ENCODE measurements at regions not wholly inside any gene's neighbourhood (a gene's known extent, or its start where the extent isn't known, plus 50 kb on each side); places are given as distances from the start of the nearest gene placed in this dataset.

- intact Hi-C loops (cut with micrococcal nuclease; ENCODE audit: unreplicated experiment) = no loop called here
- no peak overlapping the region for H3K27ac Mint-ChIP-seq (ENCODE audit: unreplicated experiment)
- Histone ChIP-seq H3K36me3 (ENCODE audit: control insufficient read depth, insufficient read depth, low read length) (no peaks in the 10 kb centered on the region), H3K9me3 (0 out of 2 replicates have a peak, but pooled peaks cover 4% of the 10 kb centered on the region), H3K4me1 (no peaks in the 10 kb centered on the region), H3K27me3 (replicated peaks; ENCODE audit: control insufficient read depth, insufficient read depth, low read length) (no peaks in the 10 kb centered on the region), H3K4me3 (ENCODE audit: low read depth, low read length) (no peak overlapping the region)
- CTCF ChIA-PET = no interaction called here
- DNase-seq = no peak
- H3K36me3 Mint-ChIP-seq (ENCODE audit: insufficient read depth, unreplicated experiment) = no peaks in the 10 kb centered on the region
- H3K27me3 Mint-ChIP-seq (ENCODE audit: insufficient read depth, unreplicated experiment) = no peaks in the 10 kb centered on the region
- no peak overlapping the region for H3K4me3 Mint-ChIP-seq (ENCODE audit: unreplicated experiment)
- H3K9me3 Mint-ChIP-seq (ENCODE audit: unreplicated experiment) = peaks cover 19% of the 10 kb centered on the region
- POLR2A ChIA-PET = no interaction called here
- TF ChIP-seq CTCF (IDR thresholded peaks at IDR 0.05; ENCODE audit: insufficient read depth in 1 of 2, low read depth in 1 of 2, low read length in 1 of 2, severe bottlenecking in 1 of 2, unreplicated experiment in 1 of 2) = no peak
- no peaks in the 10 kb centered on the region for H3K4me1 Mint-ChIP-seq (ENCODE audit: low read depth, unreplicated experiment)
- no TSS peak for BruUV-seq (replicated peaks)
Measured at GRCh38 chr2:116490511-116491145, 1323.9 kb upstream of the DDX18 start.

GRCh38 chr2:116491292-116491691 is 1323.2 kb upstream of the DDX18 start:
- ChIA-PET POLR2A (no interaction called here), CTCF (no interaction called here)
- Histone ChIP-seq H3K9me3 (no peaks in the 10 kb centered on the region), H3K36me3 (ENCODE audit: control insufficient read depth, insufficient read depth, low read length) (no peaks in the 10 kb centered on the region), H3K4me3 (ENCODE audit: low read depth, low read length) (no peak overlapping the region), H3K4me1 (no peaks in the 10 kb centered on the region), H3K27me3 (replicated peaks; ENCODE audit: control insufficient read depth, insufficient read depth, low read length) (no peaks in the 10 kb centered on the region)
- intact Hi-C loops (cut with micrococcal nuclease; ENCODE audit: unreplicated experiment) = no loop called here
- BruUV-seq (replicated peaks) = no TSS peak
- no peak for TF ChIP-seq CTCF (IDR thresholded peaks at IDR 0.05; ENCODE audit: insufficient read depth in 1 of 2, low read depth in 1 of 2, low read length in 1 of 2, severe bottlenecking in 1 of 2, unreplicated experiment in 1 of 2)
- no peak overlapping the region for H3K4me3 Mint-ChIP-seq (ENCODE audit: unreplicated experiment)
- H3K9me3 Mint-ChIP-seq (ENCODE audit: unreplicated experiment) = peaks cover 12% of the 10 kb centered on the region
- no peak for DNase-seq
- H3K36me3 Mint-ChIP-seq (ENCODE audit: insufficient read depth, unreplicated experiment) = no peaks in the 10 kb centered on the region
- H3K4me1 Mint-ChIP-seq (ENCODE audit: low read depth, unreplicated experiment) = no peaks in the 10 kb centered on the region
- H3K27me3 Mint-ChIP-seq (ENCODE audit: insufficient read depth, unreplicated experiment) = no peaks in the 10 kb centered on the region
- H3K27ac Mint-ChIP-seq (ENCODE audit: unreplicated experiment) = no peak overlapping the region

GRCh38 chr2:116499389-116499788 is 1315.1 kb upstream of the DDX18 start:
- Mint-ChIP-seq H3K9me3 (ENCODE audit: unreplicated experiment) (no peaks in the 10 kb centered on the region), H3K4me1 (ENCODE audit: low read depth, unreplicated experiment) (no peaks in the 10 kb centered on the region), H3K4me3 (ENCODE audit: unreplicated experiment) (no peak overlapping the region), H3K36me3 (ENCODE audit: insufficient read depth, unreplicated experiment) (no peaks in the 10 kb centered on the region), H3K27ac (ENCODE audit: unreplicated experiment) (no peak overlapping the region), H3K27me3 (ENCODE audit: insufficient read depth, unreplicated experiment) (no peaks in the 10 kb centered on the region)
- ChIA-PET CTCF (no interaction called here), POLR2A (no interaction called here)
- intact Hi-C loops (cut with micrococcal nuclease; ENCODE audit: unreplicated experiment) = no loop called here
- BruUV-seq (replicated peaks) = no TSS peak
- Histone ChIP-seq H3K27me3 (replicated peaks; ENCODE audit: control insufficient read depth, insufficient read depth, low read length) (no peaks in the 10 kb centered on the region), H3K4me1 (no peaks in the 10 kb centered on the region), H3K4me3 (ENCODE audit: low read depth, low read length) (no peak overlapping the region), H3K36me3 (ENCODE audit: control insufficient read depth, insufficient read depth, low read length) (no peaks in the 10 kb centered on the region), H3K9me3 (no peaks in the 10 kb centered on the region)
- TF ChIP-seq CTCF (IDR thresholded peaks at IDR 0.05; ENCODE audit: insufficient read depth in 1 of 2, low read depth in 1 of 2, low read length in 1 of 2, severe bottlenecking in 1 of 2, unreplicated experiment in 1 of 2) = no peak
- DNase-seq = no peak
